Stimulated activated CD4-positive, alpha-beta T cell treated with anti-CD3 and anti-CD28 coated beads, Interleukin-4, amount 100 ng/mL, for 48 hours (primary cell): ENCODE measurements at regions not wholly inside any gene's neighbourhood (a gene's known extent, or its start where the extent isn't known, plus 50 kb on each side); places are given as distances from the start of the nearest gene placed in this dataset.

Experiments used
- DNase-seq, 2 donors: peaks; one replicate each; pipeline ENCODE4 v3.0.0-alpha.2; 2020; ENCODE audit warnings: low read depth in 2 of 2

GRCh38 chr3:159843840-159844730 is 144.6 kb upstream of the IL12A start:
- DNase-seq, result no peak

GRCh38 chr3:159844801-159845261 is 143.8 kb upstream of the IL12A start:
- no peak for DNase-seq

GRCh38 chr3:159845737-159846136 is 142.9 kb upstream of the IL12A start:
- no peak for DNase-seq

GRCh38 chr3:159846255-159846654 is 142.4 kb upstream of the IL12A start:
- DNase-seq, result no peak

- no peak for DNase-seq
Measured at GRCh38 chr3:159848348-159849118, 140.1 kb upstream of the IL12A start.

GRCh38 chr3:159850481-159850880 is 138.2 kb upstream of the IL12A start:
- DNase-seq, result no peak

- DNase-seq, result no peak
Measured at GRCh38 chr3:159852266-159852665, 136.4 kb upstream of the IL12A start.

GRCh38 chr3:159852821-159853505 is 135.7 kb upstream of the IL12A start:
- DNase-seq, result no peak

- no peak for DNase-seq
Measured at GRCh38 chr3:159853506-159853864, 135.2 kb upstream of the IL12A start.

- no peak for DNase-seq
Measured at GRCh38 chr3:159854500-159855124, 134.0 kb upstream of the IL12A start.

GRCh38 chr3:159855599-159856346 is 132.9 kb upstream of the IL12A start:
- DNase-seq, result no peak

GRCh38 chr3:159856590-159857104 is 132.0 kb upstream of the IL12A start:
- DNase-seq, result no peak

- no peak for DNase-seq
Measured at GRCh38 chr3:159857840-159858239, 130.8 kb upstream of the IL12A start.

GRCh38 chr3:159858650-159859049 is 130.0 kb upstream of the IL12A start:
- DNase-seq, result no peak

- DNase-seq, result no peak
Measured at GRCh38 chr3:159859424-159859823, 129.2 kb upstream of the IL12A start.

GRCh38 chr3:159859836-159860235 is 128.8 kb upstream of the IL12A start:
- DNase-seq, result no peak

GRCh38 chr3:159860269-159861116 is 128.1 kb upstream of the IL12A start:
- no peak for DNase-seq

- no peak for DNase-seq
Measured at GRCh38 chr3:159861369-159861987, 127.2 kb upstream of the IL12A start.

GRCh38 chr3:159865041-159865579 is 123.5 kb upstream of the IL12A start:
- DNase-seq, result no peak
